SU-DHL-6 (cell line): ENCODE measurements at regions not wholly inside any gene's neighbourhood (a gene's known extent, or its start where the extent isn't known, plus 50 kb on each side); places are given as distances from the start of the nearest gene placed in this dataset.

Experiments used
- H2AFZ ChIP-seq: fragments of 200-600 bp; sonication (generic); 2 replicates; pipeline ENCODE4 v1.6.1; 2014; ENCODE audit warnings: low read depth, mild to moderate bottlenecking, moderate library complexity, mixed read lengths, antibody characterized with exemption, low read length; ENCODE audit not compliant: severe bottlenecking
- H3F3A ChIP-seq: fragments of 200-600 bp; shearing (Covaris generic); 2 replicates; pipeline ENCODE4 v1.6.0; 2016; ENCODE audit warnings: antibody characterized with exemption, mild to moderate bottlenecking; ENCODE audit not compliant: insufficient read depth
- H3K27ac ChIP-seq: fragments of 200-600 bp; sonication (generic); 2 replicates; pipeline ENCODE4 v1.5.1; 2016; ENCODE audit warnings: low read depth, mild to moderate bottlenecking, low read length, moderate library complexity, mixed read lengths
- H3K27me3 ChIP-seq: fragments of 200-600 bp; sonication (generic), shearing (Covaris generic); 2 replicates; pipeline ENCODE4 v1.6.0; 2014; ENCODE audit warnings: mild to moderate bottlenecking, low read length
- H3K36me3 ChIP-seq: fragments of 200-600 bp; sonication (generic); 2 replicates; pipeline ENCODE4 v1.6.1; 2014; ENCODE audit warnings: mild to moderate bottlenecking, low read length, mixed read lengths
- H3K4me2 ChIP-seq: fragments of 300-600, 200-600 bp; shearing (Covaris generic), sonication (generic); 2 replicates; pipeline ENCODE4 v1.6.0; 2014; ENCODE audit warnings: low read length, low read depth, mild to moderate bottlenecking; ENCODE audit not compliant: poor library complexity, severe bottlenecking
- H3K4me3 ChIP-seq: fragments of 200-600 bp; sonication (generic); 2 replicates; pipeline ENCODE4 v1.5.1; 2014; ENCODE audit warnings: antibody characterized with exemption, low read length, mild to moderate bottlenecking, mixed read lengths; ENCODE audit not compliant: insufficient read depth, poor library complexity, severe bottlenecking
- H3K79me2 ChIP-seq: fragments of 200-600 bp; sonication (generic); 2 replicates; pipeline ENCODE4 v1.6.1; 2014; ENCODE audit warnings: mild to moderate bottlenecking, low read length, moderate library complexity; ENCODE audit not compliant: insufficient read depth
- H3K9ac ChIP-seq: fragments of 200-600 bp; sonication (generic); 2 replicates; pipeline ENCODE4 v1.7.0; 2014; ENCODE audit warnings: mild to moderate bottlenecking, low read length
- H3K9me2 ChIP-seq: fragments of 200-600 bp; sonication (generic); replicated peaks from 2 replicates; pipeline ENCODE4 v1.6.1; 2014; ENCODE audit warnings: low read length; ENCODE audit not compliant: insufficient read depth
- H3K9me3 ChIP-seq: fragments of 200-600 bp; sonication (generic); 2 replicates; pipeline ENCODE4 v1.6.1; 2014; ENCODE audit warnings: low read length, mixed read lengths; ENCODE audit not compliant: insufficient read depth
- H4K20me1 ChIP-seq: fragments of 200-600 bp; sonication (generic); 2 replicates; pipeline ENCODE4 v1.6.1; 2014; ENCODE audit warnings: low read depth, mild to moderate bottlenecking, antibody characterized with exemption, low read length, moderate library complexity, mixed read lengths
- CTCF ChIP-seq: fragments of 200-600 bp; sonication (generic); IDR thresholded peaks from one replicate; pipeline ENCODE4 v1.5.1; 2017; ENCODE audit warnings: antibody characterized with exemption, mild to moderate bottlenecking, low read length, moderate library complexity; ENCODE audit not compliant: insufficient read depth, poor library complexity, severe bottlenecking
- EZH2phosphoT487 ChIP-seq: fragments of 200-600 bp; sonication (generic), shearing (Covaris generic); conservative IDR thresholded peaks from 2 replicates; pipeline ENCODE4 v1.6.1; 2018; ENCODE audit warnings: mild to moderate bottlenecking, antibody characterized with exemption, low read length, moderate library complexity, mixed read lengths

GRCh38 chr13:31946091-31946770, 85.3 kb upstream of the FRY start:
- Histone ChIP-seq H3K4me2 (no peak overlapping the region), H3K79me2 (no peaks in the 10 kb centered on the region), H2AFZ (no peak overlapping the region), H4K20me1 (no peaks in the 10 kb centered on the region), H3K4me3 (no peak overlapping the region), H3K27me3 (no peaks in the 10 kb centered on the region), H3F3A (no peaks in the 10 kb centered on the region), H3K27ac (no peak overlapping the region), H3K9me3 (no peaks in the 10 kb centered on the region), H3K9me2 (no peaks in the 10 kb centered on the region), H3K36me3 (no peaks in the 10 kb centered on the region), H3K9ac (no peak overlapping the region)
- TF ChIP-seq CTCF (no peak), EZH2phosphoT487 (no peak)

GRCh38 chr13:31947105-31947504, 84.5 kb upstream of the FRY start:
- Histone ChIP-seq H3K9me2 (no peaks in the 10 kb centered on the region), H3K79me2 (no peaks in the 10 kb centered on the region), H2AFZ (no peak overlapping the region), H3K27ac (no peak overlapping the region), H3K4me2 (no peak overlapping the region), H3K36me3 (no peaks in the 10 kb centered on the region), H3K9me3 (no peaks in the 10 kb centered on the region), H3K4me3 (no peak overlapping the region), H3K27me3 (no peaks in the 10 kb centered on the region), H4K20me1 (no peaks in the 10 kb centered on the region), H3F3A (no peaks in the 10 kb centered on the region), H3K9ac (no peak overlapping the region)
- TF ChIP-seq CTCF (no peak), EZH2phosphoT487 (no peak)

GRCh38 chr13:31947506-31947905, 84.1 kb upstream of the FRY start:
- H4K20me1 ChIP-seq = no peaks in the 10 kb centered on the region
- H3K9ac ChIP-seq = no peak overlapping the region
- no peaks in the 10 kb centered on the region for H3K79me2 ChIP-seq
- no peaks in the 10 kb centered on the region for H3K9me2 ChIP-seq
- H3K4me3 ChIP-seq = no peak overlapping the region
- H3K27ac ChIP-seq = no peak overlapping the region
- H3F3A ChIP-seq = no peaks in the 10 kb centered on the region
- H3K27me3 ChIP-seq = no peaks in the 10 kb centered on the region
- no peaks in the 10 kb centered on the region for H3K36me3 ChIP-seq
- no peak overlapping the region for H3K4me2 ChIP-seq
- TF ChIP-seq EZH2phosphoT487 (no peak), CTCF (no peak)
- H3K9me3 ChIP-seq = no peaks in the 10 kb centered on the region
- no peak overlapping the region for H2AFZ ChIP-seq
